GM12891 (cell line): ENCODE measurements at regions not wholly inside any gene's neighbourhood (a gene's known extent, or its start where the extent isn't known, plus 50 kb on each side); places are given as distances from the start of the nearest gene placed in this dataset.
"Not testable (repeated sequence)": the region's sequence is repeated elsewhere in the genome, so short reads cannot be mapped to it uniquely, and the experiment has no call there.

ENCODE experiments used
- DNase-seq: peaks from one replicate; pipeline ENCODE4 v3.0.0; 2011; ENCODE audit warnings: low spot score; ENCODE audit not compliant: insufficient read length
- FAIRE-seq: peaks from 2 replicates; lab custom pipeline; 2011; peaks lifted over from hg19 to GRCh38; lab: Jason Lieb, UNC
- PAX5 ChIP-seq: IDR thresholded peaks from 2 replicates; pipeline ENCODE4 v1.6.1; 2011; ENCODE audit warnings: low read length, moderate library complexity, mild to moderate bottlenecking; ENCODE audit not compliant: insufficient read depth, severe bottlenecking
- POLR2A ChIP-seq: IDR thresholded peaks from 2 replicates; pipeline ENCODE4 v1.6.1; 2011; ENCODE audit warnings: low read depth, low read length, control low read depth
- POLR2AphosphoS5 ChIP-seq: IDR thresholded peaks from 2 replicates; pipeline ENCODE4 v1.6.1; 2011; ENCODE audit warnings: low read depth, low read length, control low read depth
- POU2F2 ChIP-seq: IDR thresholded peaks from 2 replicates; pipeline ENCODE4 v1.6.1; 2011; ENCODE audit warnings: low read depth, mild to moderate bottlenecking, control low read depth, low read length, moderate library complexity
- SPI1 ChIP-seq: IDR thresholded peaks from 2 replicates; pipeline ENCODE4 v1.6.1; 2011; ENCODE audit warnings: low read depth, low read length, control low read depth
- TAF1 ChIP-seq: IDR thresholded peaks from 2 replicates; pipeline ENCODE4 v1.6.1; 2011; ENCODE audit warnings: low read depth, low read length, control low read depth

DNA sequence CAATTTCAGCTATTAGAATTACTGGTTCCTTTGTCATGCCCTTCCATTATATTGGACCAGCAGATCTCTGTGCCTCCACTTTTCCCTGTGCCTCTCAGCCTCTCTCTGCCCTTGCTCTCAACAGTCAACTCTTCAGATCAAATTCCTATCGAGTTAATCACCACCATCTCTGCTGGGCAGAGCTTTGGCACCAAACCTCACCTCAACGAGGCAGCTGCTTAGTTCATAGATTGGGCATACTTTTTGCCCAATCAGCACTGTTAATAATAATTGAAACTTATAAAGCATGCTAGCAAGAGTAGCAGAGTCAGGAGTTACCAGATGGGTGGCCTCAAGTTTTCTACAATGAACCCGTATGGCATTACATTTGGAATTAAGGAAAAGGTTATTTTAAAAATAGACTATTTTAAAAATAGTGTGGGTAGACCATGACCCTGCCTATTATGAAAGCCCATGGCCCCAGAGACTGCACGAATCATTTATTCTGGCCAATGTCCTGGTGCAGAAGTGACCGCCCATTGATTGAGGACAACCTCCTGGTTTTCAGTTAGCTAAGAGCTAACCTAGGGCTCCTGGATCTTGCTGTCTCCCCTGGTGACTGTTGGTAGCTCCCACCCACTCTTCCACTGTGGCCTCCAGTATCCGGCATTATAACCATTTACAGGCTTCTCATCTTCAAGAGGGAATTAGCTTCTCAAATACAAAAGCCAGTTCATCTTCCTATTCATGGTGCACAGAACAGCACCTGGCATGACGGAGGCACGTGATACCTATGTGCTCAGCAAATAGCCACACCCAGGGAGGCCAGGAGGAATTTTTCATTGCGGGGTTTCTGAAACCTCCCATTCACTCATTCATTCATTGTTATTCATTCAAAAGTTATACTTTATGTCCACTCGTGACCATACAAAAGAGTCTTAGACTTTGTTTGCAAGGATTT lies 265.4 kb downstream of the INHBA start:
- TF ChIP-seq POU2F2 = no peak
- TF ChIP-seq SPI1 = no peak
- TF ChIP-seq POLR2A = no peak
- no peak for TF ChIP-seq TAF1
- no peak for TF ChIP-seq PAX5
- no peak for TF ChIP-seq POLR2AphosphoS5
- FAIRE-seq = no peak
- no peak for DNase-seq

DNA sequence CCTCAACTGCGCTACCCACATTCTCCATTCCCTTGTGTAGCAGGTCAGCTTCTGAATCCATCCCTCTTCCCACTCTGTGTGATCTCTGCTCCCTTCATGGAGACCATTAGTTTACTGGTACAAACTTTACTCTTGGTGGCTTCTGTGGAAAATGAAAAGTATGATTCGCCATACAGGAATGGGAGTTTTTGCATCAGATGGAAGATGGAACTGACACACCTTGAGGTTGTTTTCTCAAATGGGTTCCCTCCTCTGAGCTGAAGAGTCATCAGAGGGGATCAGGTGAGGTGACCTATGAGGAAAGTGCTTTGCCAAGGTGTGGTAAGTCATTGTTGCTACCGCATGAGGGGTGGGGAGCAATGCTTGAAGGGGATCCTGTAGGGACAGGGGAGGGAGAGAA lies 266.8 kb downstream of the INHBA start:
- no peak for FAIRE-seq
- no peak for DNase-seq
- TF ChIP-seq PAX5 = no peak
- no peak for TF ChIP-seq POLR2A
- TF ChIP-seq SPI1 = no peak

DNA sequence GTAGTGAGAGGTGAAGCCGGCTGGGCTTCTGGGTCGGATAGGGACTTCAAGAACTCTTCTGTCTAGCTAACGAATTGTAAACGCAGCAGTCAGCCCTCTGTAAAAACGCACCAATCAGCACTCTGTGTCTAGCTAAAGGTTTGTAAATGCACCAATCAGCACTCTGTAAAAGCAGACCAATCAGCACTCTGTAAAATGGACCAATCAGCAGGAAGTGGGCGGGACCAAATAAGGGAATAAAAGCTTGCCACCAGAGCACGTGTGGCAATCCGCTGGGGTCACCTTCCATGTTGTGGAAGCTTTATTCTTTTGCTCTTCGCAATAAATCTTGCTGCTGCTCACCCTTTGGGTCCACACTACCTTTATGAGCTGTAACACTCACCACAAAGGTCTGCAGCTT lies 267.9 kb downstream of the INHBA start:
- FAIRE-seq, DNase-seq: not testable (repeated sequence)

DNA sequence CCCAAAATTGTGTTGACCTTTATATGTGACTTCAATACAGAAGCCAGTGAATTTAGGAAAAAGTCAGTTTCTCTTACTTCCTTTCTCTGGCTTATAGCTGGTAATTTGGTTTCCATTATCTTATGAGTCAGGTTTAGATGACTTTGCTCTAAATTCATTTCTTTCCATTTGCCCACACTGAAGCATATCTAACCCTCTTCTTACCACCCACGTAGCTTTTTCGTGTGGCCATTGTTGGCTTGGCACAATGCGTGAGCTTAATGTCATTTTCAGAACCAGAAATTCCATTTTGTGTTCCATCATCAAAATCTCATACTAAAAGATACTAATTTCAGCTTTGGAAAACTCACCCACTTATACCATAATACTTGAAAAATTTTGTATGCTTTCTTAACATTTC lies 271.2 kb downstream of the INHBA start:
- no peak for DNase-seq
- no peak for FAIRE-seq
- no peak for TF ChIP-seq PAX5
- TF ChIP-seq POU2F2 = no peak
- no peak for TF ChIP-seq TAF1
- TF ChIP-seq SPI1 = no peak
- no peak for TF ChIP-seq POLR2AphosphoS5
- no peak for TF ChIP-seq POLR2A

DNA sequence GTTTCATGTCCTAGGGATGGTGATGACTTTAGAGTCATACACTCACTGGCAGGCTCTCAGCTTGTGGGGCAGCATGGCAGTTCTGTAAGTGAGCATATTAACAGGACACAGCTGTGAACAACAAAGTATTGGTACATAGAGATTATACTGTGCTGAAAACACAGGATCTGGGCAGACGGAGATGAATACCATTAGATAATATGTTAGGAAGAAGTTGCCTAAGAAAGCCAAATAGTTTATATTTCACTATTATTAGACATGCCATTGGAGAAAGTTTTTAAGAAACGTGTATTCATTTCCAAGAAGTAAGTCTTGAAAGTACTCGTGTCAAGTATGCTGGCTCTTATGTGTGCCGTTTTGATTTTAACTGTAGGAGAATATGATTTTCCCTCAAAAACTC lies 274.5 kb downstream of the INHBA start:
- DNase-seq (no peak), FAIRE-seq (no peak)
- TF ChIP-seq POLR2AphosphoS5 (no peak), PAX5 (no peak), POU2F2 (no peak), POLR2A (no peak), SPI1 (no peak), TAF1 (no peak)

DNA sequence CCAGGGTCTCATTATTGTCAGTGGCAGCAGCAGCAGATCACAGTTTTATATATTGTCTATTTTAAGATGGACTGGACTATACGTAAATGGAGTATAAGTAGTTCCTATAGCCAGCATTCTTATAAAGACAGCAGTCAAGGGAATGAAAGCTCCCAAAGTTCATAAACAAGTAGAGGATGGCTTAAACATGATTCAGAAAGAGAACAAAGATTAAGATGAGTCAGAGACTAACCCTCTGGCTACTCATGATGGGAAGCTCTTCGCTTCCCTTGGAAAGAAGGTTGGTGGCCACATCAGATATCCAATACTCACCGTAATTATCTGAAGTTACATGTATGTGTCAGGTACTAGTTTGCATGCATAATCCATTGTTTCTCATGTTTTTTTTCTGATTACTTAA lies 277.0 kb downstream of the INHBA start:
- FAIRE-seq (no peak), DNase-seq (no peak)
- TF ChIP-seq SPI1 (no peak), POLR2A (no peak), POU2F2 (no peak), POLR2AphosphoS5 (no peak), TAF1 (no peak), PAX5 (no peak)

DNA sequence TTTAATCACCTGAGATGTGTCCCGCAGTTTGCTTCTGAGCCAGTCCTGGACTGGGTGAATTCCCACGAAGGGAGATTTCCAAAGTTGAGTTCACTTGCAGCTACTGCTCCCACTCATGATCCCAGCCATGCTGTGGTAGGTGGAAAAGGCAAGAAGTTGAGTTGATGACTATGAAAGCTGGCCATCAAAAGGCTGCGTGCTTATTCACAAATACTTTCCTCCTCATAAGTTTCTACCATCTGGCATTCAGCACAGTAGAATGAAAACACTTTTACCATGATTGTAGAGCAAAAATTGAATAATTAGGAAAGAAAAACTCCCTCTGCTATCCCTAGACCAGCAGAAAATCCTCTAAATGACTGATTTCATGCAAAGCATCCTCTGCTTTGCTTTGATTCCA lies 281.8 kb downstream of the INHBA start:
- no peak for FAIRE-seq
- TF ChIP-seq POLR2A (no peak), PAX5 (no peak), TAF1 (no peak), SPI1 (no peak), POU2F2 (no peak), POLR2AphosphoS5 (no peak)
- no peak for DNase-seq

DNA sequence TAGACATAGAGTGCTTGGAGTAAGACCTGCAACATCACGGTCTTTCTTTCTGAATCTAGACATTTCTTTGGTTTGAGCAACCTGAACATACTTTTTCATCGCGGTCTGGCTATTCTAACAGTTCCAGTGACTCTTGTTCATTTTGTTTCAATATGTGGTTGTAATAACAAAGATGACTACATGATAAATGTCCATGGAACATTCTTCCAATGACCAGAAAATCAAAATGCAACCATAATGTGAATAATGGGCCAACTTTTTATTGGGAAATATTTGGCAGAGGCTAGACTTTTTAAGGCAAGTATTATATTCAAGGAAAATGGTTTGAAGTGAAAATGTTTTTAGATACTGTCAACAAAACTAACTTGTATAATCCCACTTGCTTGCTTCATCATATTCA lies 282.5 kb downstream of the INHBA start:
- no peak for TF ChIP-seq PAX5
- TF ChIP-seq POLR2A = no peak
- TF ChIP-seq POU2F2 = no peak
- no peak for TF ChIP-seq SPI1
- TF ChIP-seq POLR2AphosphoS5 = no peak
- TF ChIP-seq TAF1 = no peak
- FAIRE-seq (no peak), DNase-seq (no peak)

DNA sequence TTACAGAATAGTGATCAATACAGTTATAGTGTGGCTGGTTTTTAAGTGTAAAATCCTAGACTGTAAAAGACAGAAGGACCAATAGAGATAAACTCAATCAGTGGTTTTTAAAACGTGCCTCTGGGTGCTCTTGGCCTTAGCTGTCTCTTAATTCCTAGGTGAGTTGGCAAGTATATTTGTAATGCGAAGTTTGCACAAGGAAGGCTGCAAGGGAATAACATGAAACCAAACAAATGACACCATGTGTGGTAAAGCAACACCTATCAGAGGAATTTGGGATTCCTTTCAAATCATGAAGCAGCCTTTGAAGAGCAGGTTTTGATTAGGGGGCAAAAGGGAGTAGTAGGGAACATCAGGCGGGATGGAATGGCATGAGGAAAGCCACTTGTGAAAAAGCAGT lies 284.6 kb downstream of the INHBA start:
- FAIRE-seq (no peak), DNase-seq (no peak)
- TF ChIP-seq TAF1 (no peak), POLR2A (no peak), PAX5 (no peak), SPI1 (no peak), POU2F2 (no peak), POLR2AphosphoS5 (no peak)

DNA sequence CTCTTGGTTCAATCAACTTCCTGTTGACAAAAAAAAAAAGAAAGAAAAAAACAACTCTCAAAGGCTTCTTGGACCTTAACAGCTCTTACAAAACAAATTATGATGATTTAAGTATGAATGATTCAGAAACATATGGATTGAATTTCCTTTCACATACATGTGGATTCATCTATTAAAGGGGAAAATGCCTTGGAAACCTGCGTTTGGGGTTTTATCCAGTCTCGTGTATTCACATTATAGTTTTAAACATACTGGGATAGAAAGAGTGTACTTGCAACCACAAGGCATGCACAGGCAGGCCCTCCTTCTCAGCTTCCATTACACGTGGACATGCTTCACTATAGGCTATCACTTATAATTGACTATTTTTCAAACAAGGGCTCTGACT lies 286.7 kb downstream of the INHBA start:
- TF ChIP-seq TAF1 = no peak
- TF ChIP-seq PAX5 = no peak
- TF ChIP-seq SPI1 = no peak
- TF ChIP-seq POLR2A = no peak
- TF ChIP-seq POU2F2 = no peak
- no peak for TF ChIP-seq POLR2AphosphoS5
- DNase-seq (no peak), FAIRE-seq (no peak)
